WERI-Rb-1 (cell line): ENCODE measurements at regions not wholly inside any gene's neighbourhood (a gene's known extent, or its start where the extent isn't known, plus 50 kb on each side); places are given as distances from the start of the nearest gene placed in this dataset.

ENCODE experiments used
- DNase-seq: peaks from one replicate; pipeline ENCODE4 v3.0.0-alpha.2; 2020
- H3K27ac ChIP-seq: fragments of 250-450 bp; sonication (Bioruptor Pico); 2 replicates; pipeline ENCODE4 v1.5.1; 2020; ENCODE audit warnings: mild to moderate bottlenecking, moderate library complexity
- H3K27me3 ChIP-seq: fragments of 250-450 bp; sonication (Bioruptor Pico); 2 replicates; pipeline ENCODE4 v1.5.1; 2021; ENCODE audit warnings: mild to moderate bottlenecking, low read depth, moderate library complexity; ENCODE audit not compliant: insufficient read depth, severe bottlenecking
- H3K36me3 ChIP-seq: fragments of 250-450 bp; sonication (Bioruptor Pico); 2 replicates; pipeline ENCODE4 v1.5.1; 2020; ENCODE audit warnings: mild to moderate bottlenecking, moderate library complexity
- H3K4me3 ChIP-seq: 2 replicates; pipeline ENCODE4 v1.5.1; 2011; ENCODE audit warnings: low read depth, mild to moderate bottlenecking, control low read depth, low read length
- H3K9me3 ChIP-seq: fragments of 250-450 bp; sonication (Bioruptor Pico); 2 replicates; pipeline ENCODE4 v1.5.1; 2021; ENCODE audit warnings: mild to moderate bottlenecking, moderate library complexity; ENCODE audit not compliant: severe bottlenecking
- TF ChIP-seq, protein P1 (sequence below): IDR thresholded peaks from 2 replicates; pipeline ENCODE4 v1.5.1; 2011; ENCODE audit warnings: low read depth, mild to moderate bottlenecking, control low read depth, inconsistent platforms, low read length

DNA sequence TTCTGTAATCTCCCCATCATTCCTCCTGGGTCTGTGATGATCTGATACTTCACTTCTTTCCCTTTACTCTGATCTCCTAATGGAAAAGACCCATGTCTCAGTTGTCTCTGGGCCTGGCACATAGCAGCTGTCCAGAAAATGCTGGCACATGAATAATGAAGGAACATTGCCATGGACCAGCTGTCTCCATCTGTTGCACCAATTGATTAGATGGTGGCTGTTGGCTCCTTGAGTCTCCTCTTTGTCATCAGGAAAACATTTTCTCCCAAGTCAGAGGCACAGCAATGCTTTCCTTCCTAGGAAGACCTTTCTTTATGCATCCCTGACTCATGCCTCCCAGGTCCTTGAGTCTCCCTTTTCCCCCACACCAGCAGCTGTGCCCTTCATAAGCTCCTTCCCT is 286.2 kb upstream of the CXCR4 start:
- DNase-seq: no peak
- Histone ChIP-seq H3K4me3 (no peak overlapping the region), H3K36me3 (no peaks in the 10 kb centered on the region), H3K9me3 (no peaks in the 10 kb centered on the region), H3K27me3 (no peaks in the 10 kb centered on the region), H3K27ac (no peak overlapping the region)
- TF ChIP-seq, protein P1, sequence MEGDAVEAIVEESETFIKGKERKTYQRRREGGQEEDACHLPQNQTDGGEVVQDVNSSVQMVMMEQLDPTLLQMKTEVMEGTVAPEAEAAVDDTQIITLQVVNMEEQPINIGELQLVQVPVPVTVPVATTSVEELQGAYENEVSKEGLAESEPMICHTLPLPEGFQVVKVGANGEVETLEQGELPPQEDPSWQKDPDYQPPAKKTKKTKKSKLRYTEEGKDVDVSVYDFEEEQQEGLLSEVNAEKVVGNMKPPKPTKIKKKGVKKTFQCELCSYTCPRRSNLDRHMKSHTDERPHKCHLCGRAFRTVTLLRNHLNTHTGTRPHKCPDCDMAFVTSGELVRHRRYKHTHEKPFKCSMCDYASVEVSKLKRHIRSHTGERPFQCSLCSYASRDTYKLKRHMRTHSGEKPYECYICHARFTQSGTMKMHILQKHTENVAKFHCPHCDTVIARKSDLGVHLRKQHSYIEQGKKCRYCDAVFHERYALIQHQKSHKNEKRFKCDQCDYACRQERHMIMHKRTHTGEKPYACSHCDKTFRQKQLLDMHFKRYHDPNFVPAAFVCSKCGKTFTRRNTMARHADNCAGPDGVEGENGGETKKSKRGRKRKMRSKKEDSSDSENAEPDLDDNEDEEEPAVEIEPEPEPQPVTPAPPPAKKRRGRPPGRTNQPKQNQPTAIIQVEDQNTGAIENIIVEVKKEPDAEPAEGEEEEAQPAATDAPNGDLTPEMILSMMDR: no peak

DNA sequence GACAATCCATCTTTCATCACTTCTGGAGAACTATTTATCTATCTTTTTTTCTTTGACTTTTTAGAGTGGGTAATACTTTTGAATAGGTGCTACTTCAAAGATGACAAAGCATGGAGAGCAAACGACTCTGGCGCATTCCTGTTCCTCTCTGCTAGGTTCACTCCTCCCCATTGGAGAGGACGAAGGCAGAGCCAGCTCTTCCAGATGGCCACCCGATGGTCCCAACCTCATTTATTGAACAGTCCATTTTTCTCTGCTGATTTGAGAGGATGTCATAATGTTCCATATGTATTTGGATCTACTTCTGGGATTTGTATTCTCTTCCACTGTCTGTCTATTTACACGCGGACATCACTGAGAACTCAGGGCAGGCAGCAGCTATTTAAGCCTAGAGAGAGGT is 284.3 kb upstream of the CXCR4 start:
- H3K9me3 ChIP-seq: no peaks in the 10 kb centered on the region
- no peak overlapping the region for H3K27ac ChIP-seq
- no peak overlapping the region for H3K4me3 ChIP-seq
- DNase-seq: no peak
- no peaks in the 10 kb centered on the region for H3K36me3 ChIP-seq
- no peaks in the 10 kb centered on the region for H3K27me3 ChIP-seq
- TF ChIP-seq, protein P1: no peak

DNA sequence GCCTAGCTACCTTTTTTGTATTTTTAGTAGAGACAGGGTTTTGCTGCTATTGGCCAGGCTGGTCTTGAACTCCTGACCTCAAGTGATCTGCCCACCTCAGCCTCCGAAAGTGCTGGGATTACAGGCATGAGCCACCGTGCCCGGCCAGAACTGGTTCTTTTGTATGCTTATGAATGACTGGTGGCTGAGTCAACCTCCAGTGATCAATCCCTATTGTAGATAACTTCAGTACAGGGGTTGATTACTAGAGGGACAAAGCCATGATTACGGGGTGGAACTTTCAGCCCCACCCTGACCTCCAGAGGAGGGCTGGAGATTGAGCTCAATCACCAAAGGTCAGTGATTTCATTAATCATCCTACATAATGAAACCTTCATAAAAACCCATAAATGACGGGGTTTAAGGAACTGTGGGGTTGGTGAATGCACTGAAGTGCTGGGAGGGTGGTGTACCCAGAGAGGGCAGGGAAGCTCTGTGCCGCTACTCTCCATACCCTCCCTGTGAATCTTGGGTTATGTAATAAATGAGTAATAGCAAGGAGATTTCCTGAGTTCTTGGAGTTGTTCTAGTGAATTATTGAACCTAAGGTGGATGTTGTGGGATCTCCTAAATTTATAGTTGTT is 281.8 kb upstream of the CXCR4 start:
- no peak for DNase-seq
- Histone ChIP-seq H3K4me3 (no peak overlapping the region), H3K27me3 (no peaks in the 10 kb centered on the region), H3K36me3 (no peaks in the 10 kb centered on the region), H3K9me3 (no peaks in the 10 kb centered on the region), H3K27ac (no peak overlapping the region)
- TF ChIP-seq, protein P1: no peak

DNA sequence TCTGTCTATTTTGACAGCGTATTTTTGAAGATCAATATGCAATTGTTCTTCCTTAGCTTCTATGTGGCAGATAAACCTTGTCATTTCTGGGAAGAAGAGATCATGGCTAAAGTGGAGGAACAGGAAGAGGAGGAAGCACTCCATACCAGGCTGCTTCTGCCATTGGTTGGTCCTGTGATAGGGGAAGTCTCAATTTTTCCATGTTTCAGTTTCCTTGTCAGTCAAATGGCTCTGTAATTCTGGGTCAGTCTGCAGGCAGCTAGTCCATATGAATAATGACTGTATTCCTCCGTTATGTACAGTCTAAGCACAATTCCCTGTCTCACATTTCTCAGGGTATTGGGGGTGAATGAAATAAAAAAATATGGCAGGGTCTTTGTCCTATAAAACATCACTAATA is 277.6 kb upstream of the CXCR4 start:
- H3K9me3 ChIP-seq: no peaks in the 10 kb centered on the region
- H3K27ac ChIP-seq: no peak overlapping the region
- no peak overlapping the region for H3K4me3 ChIP-seq
- no peaks in the 10 kb centered on the region for H3K27me3 ChIP-seq
- no peak for DNase-seq
- TF ChIP-seq, protein P1: no peak
- H3K36me3 ChIP-seq: no peaks in the 10 kb centered on the region

DNA sequence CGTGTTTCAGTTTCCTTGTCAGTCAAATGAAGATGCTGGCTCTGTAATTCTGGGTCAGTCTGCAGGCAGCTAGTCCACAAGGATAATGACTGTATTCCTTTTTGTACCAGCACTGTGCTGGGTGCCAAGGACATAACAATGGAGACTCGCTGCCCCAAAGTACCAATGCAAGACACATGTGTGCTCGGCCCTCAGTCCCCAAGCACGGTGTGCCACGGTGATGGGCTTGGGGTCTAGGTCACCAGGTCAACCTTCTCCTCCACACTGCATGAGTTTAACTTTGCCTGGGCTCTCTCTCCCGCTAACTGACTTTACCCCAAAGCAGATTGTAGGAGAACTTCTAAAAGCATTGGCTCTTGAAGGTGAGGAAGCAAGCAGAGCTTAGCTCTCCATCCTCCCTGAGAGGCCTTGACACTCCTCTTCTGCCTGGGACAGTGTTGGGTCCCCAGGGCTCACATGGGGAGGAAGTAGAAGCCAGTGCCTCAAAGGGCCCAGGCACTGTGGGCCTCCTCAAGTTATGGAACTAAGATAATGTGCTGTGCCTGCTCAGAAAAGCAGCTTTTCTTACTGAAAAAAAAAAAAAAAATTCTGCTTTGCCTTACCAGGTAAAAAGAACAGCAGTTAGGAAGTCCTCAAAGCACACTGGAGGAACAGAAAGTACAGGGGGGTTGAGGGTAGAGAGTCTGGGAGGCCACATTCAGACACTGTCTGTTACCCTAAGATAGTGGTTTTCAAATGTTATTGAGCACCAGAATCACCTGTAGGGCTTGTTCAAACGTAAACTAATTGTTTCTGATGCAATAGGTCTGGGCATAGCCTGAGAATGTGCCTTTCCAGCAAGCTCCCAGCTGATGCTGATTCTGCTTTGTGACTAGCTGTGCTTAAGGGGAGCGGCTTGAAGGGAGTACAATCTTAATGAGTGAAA is 276.4 kb upstream of the CXCR4 start:
- Histone ChIP-seq H3K27ac (no peak overlapping the region), H3K27me3 (no peaks in the 10 kb centered on the region), H3K4me3 (no peak overlapping the region), H3K9me3 (no peaks in the 10 kb centered on the region), H3K36me3 (no peaks in the 10 kb centered on the region)
- no peak for DNase-seq
- TF ChIP-seq, protein P1: no peak
